IPS-NIHi7 (cell line): ENCODE measurements at regions not wholly inside any gene's neighbourhood (a gene's known extent, or its start where the extent isn't known, plus 50 kb on each side); places are given as distances from the start of the nearest gene placed in this dataset.
"Not testable (repeated sequence)": the region's sequence is repeated elsewhere in the genome, so short reads cannot be mapped to it uniquely, and the experiment has no call there.

Experiments
- DNase-seq: peaks from one replicate; pipeline ENCODE4 v3.0.0; 2012; ENCODE audit warnings: mixed read lengths; ENCODE audit errors: extremely low spot score

- DNase-seq: not testable (repeated sequence)
These were observed 189.9 kb downstream of the TTC6 start for GRCh38 chr14:37785298-37785697.

DNA sequence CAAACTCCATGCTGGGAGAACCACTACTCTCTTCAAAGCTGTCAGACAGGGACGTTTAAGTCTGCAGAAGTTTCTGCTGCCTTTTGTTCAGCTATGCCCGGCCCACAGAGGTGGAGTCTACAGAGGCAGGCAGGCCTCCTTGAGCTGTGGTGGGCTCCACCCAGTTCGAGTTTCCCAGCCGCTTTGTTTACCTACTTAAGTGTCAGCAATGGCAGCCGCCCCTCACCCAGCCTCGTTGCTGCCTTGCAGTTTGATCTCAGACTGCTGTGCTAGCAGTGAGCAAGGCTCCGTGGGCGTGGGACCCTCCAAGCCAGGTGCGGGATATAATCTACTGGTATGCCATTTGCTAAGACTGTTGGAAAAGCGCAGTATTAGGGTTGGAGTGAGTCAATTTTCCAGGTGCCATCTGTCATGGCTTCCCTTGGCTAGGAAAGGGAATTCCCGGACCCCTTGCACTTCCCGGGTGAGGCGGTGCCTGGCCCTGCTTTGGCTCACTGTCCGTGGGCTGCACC, 190.7 kb downstream of the TTC6 start:
- not testable (repeated sequence) for DNase-seq

GRCh38 chr14:37787879-37788494, 192.6 kb downstream of the TTC6 start:
- DNase-seq: no peak

- DNase-seq: no peak
These were observed 196.1 kb downstream of the TTC6 start for GRCh38 chr14:37791384-37792036.

DNA sequence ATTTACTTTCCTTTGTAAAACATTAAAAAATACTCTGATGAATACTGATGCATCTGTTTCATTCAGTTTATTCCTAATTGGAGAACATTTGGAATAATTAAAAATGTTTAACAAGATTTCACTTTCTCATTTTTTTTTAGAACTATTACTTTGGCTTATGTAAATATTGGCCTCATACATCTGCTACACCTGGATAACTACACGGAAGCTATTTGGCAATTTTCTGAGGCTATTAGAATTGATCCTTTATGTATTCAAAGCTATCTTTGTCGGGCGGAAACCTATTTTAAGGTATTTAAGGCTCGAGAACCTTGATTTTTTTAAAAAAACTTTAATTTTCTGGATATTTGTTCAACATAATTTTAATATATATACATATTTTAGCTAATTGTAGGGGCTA, 196.7 kb downstream of the TTC6 start:
- DNase-seq: no peak

DNA sequence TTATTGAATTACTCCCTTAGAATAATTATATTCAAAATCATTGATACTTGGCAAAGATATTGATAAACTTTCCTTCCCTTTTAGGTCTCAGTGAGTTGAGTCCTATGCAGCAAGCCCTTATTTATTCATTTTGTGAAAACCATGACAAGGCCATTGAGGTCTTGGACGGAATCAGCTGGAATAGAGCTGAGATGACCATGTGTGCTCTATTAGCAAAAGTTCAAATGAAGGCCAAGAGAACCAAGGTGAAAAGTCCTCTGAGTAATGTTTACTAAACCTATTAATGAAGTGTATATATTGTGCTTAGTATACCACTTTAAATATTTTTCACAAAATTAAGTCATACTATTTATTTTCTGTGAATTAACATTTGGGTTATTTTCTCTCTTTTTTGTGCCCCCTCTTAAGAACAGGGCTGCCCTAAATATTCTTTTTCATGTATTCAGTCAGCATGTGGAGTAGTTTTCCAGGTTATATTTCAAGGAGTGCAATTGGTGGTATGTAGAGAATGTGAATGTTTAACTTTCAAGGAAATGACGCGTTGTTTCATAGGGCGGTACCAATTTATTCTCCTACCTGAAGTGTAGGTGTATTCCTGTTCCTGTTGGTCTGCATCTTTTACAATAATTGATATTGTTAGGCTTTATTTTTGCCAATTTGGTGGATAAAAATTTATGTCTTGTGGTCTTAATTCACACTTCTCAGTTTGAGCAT, 201.4 kb downstream of the TTC6 start:
- DNase-seq: no peak

DNA sequence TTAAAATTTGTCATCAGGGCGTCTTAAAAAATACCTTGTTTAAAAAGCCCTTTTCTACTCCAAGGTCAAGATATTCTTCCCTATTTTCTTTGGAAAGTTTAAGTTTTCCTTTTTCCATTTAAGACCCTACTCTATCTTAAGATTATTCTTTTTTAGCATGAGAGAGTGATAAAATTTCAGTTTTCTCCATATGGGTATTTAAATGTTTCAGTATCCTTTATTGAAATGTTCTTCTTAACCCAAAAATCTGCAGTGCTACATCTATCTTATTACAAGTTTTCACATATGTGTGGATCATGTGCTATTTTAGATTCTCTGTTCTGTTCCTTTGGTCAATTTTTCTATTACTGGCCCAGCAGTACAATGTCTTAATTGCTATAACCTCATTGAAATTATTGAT, 202.2 kb downstream of the TTC6 start:
- no peak for DNase-seq

DNA sequence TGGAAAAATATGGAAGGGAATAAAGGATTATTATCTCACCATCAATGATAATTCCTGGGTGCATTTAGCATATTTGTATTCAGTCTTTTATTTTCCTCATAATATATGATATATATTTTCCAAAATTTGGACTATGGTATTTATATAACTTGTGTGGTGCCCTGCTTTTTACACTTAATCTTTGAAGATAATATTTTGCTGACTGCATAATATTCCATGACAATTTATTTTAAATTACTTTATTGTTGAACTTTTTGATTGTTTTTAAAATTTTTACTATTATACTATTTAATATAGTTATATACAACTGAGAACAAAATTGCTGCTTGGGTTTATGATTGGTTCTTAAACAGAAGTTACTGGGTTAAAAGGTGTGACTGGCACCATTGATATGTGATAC, 212.3 kb downstream of the TTC6 start:
- DNase-seq: no peak

GRCh38 chr14:37810094-37810801, 214.8 kb downstream of the TTC6 start:
- DNase-seq: peak; percentile 13

DNA sequence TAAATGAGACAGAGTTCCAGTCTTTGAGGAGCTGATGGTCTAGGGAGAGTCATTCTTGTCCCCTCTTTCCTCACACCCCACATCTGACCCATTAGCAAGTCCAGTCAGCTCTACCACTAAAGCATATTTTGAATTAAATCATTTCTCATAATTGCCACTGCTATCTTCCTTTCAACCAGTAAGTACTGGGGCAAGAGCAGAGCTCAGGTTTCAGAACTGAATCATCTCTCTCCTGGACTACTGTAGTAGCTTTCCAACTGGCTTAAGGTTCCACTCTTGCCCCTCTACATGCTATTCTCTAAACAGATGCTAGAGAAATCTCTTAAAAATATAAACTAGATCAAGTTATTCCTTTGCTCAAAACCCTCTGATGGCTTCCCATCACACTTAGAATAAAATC, 218.3 kb downstream of the TTC6 start:
- no peak for DNase-seq

DNA sequence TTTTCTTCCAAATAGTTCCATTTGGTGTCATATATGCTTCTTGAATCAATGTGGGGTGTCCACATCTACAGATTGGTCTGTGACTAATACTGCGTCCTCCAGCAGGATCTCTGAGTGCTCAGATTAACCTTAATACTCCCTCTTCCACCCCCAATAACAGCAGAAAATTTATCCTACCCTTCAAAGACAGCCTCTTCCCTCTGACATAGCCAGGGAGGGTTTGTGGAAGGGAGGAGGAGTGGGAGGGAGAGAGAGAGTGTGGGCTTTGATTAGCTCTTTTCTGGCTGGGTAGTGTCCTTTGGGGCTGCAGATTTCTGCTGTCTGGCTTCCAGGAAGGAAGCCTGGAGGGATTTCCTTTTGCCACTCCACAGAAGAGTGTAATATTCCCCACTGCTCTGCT, 220.7 kb downstream of the TTC6 start:
- no peak for DNase-seq

DNA sequence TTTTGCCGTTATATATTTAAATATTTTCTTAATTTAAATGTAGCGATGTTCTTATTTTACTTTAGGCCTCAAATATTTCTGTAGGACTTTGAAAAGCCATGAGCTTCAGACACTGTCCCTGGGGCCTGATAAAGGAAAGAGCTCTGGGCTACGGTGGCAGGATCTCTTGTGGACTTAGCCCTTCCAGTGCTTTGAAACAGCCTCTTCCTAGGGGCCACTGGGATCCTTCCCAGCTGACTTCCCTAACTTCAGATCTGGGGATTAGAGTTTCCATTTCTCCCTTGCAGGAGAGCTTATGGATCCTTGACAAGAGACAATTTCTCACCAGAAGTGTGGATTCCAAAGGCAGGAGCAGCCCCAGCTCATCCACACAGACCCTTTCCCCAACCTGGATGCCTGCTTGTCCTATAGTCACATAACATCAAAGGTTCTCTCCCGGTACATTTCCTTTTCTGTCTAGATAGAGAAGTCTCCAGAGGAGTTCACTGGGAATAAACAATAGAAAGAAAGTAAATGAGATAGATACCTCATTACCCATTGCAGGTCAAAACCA, 221.4 kb downstream of the TTC6 start:
- DNase-seq: no peak

GRCh38 chr14:37819155-37820015, 224.0 kb downstream of the TTC6 start:
- DNase-seq: no peak

GRCh38 chr14:37820810-37821209, 225.4 kb downstream of the TTC6 start:
- not testable (repeated sequence) for DNase-seq

- DNase-seq: no peak
These were observed 229.7 kb downstream of the TTC6 start for GRCh38 chr14:37824939-37825712.

- DNase-seq: no peak
These were observed 231.4 kb downstream of the TTC6 start for GRCh38 chr14:37826869-37827268.

GRCh38 chr14:37830271-37830670, 234.8 kb downstream of the TTC6 start:
- no peak for DNase-seq

DNA sequence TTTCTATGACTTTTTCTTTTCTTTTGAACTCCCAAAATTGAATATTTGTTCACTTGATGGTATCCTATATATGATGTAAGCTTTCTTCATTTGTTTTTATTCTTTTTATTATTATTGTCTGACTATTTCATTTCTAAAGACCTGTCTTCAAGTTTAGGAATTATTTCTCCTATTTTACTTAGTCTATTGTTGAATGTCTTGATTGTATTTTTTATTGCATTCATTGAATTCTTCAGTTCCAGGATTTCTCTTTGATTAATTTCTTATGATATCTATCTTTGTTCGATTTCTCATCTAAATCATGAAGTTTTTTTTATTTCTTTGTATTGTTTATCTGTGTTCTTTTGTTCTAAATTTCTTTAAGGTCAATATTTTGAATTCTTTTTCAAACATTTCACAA, 238.8 kb downstream of the TTC6 start:
- no peak for DNase-seq

DNA sequence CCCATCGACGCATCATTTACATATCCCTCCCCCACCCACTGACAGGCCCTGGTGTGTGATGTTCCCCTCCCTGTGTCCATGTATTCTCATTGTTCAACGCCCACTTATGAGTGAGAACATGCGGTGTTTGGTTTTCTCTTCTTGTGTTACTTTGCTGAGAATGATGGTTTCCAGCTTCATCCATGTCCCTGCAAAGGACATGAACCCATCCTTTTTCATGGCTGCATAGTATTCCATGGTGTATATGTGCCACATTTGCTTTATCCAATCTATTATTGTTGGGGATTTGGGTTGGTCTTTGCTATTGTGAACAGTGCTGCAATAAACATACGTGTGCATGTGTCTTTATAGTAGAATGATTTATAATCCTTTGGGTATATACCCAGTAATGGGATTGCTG, 243.3 kb downstream of the TTC6 start:
- not testable (repeated sequence) for DNase-seq

DNA sequence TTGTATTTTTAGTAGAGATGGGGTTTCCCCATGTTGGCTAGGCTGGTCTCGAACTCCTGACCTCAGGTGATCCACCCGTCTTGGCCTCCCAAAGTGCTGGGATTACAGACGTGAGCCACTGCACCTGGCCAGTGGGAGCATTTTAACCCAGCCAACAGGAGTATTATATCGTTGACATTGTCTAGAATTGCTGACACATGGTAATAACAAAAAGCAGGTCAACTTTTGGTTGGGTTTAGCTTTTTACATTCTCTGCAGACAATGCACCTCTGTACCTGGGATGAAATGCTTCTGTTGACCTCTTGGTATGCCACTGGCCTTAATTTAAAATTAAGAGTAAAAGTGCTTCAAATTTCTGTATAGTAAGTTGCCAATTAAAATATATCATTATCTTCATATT, 245.6 kb downstream of the TTC6 start:
- not testable (repeated sequence) for DNase-seq
